Omental fat pad (tissue), 3 donors: ENCODE measurements at regions not wholly inside any gene's neighbourhood (a gene's known extent, or its start where the extent isn't known, plus 50 kb on each side); places are given as distances from the start of the nearest gene placed in this dataset.

Source experiments
- ATAC-seq: fragments of 150-250 bp; one replicate; pipeline ENCODE4 v1.9.1; 2016; ENCODE audit warnings: mild to moderate bottlenecking, moderate library complexity; ENCODE audit not compliant: low FRiP score
- DNase-seq: peaks from one replicate; pipeline ENCODE4 v3.0.0-alpha.2; 2019; ENCODE audit warnings: low spot score
- CTCF ChIP-seq, 3 donors: fragments of 450-650 bp; IDR thresholded peaks; one replicate each; pipeline ENCODE4 v1.5.1; 2016 to 2017; ENCODE audit warnings: antibody characterized with exemption in 3 of 3, mild to moderate bottlenecking in 3 of 3, moderate library complexity in 2 of 3

DNA sequence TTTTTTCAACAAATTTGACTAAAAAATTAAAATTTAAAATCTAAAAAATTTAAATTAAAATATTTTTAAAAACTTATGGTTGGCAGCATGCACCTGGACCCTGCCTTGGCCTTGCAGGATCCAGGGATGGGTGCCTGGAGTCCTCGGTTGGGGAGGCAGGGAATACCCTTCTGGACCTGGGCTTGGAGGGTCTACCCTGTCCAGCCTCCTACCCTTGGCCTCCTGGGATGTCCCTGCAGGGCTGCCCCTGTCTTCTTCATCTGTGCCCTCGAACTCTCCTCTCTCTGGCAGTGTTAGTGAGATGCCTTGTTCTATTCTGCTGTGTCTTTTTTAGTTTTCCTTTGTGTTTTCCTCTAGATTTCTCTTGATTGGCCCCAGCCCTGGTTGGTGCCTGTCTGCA, 68.9 kb upstream of the HAAO start:
- no peak for TF ChIP-seq CTCF (IDR thresholded peaks at IDR 0.05)
- no peak for DNase-seq
- ATAC-seq, result no peak

DNA sequence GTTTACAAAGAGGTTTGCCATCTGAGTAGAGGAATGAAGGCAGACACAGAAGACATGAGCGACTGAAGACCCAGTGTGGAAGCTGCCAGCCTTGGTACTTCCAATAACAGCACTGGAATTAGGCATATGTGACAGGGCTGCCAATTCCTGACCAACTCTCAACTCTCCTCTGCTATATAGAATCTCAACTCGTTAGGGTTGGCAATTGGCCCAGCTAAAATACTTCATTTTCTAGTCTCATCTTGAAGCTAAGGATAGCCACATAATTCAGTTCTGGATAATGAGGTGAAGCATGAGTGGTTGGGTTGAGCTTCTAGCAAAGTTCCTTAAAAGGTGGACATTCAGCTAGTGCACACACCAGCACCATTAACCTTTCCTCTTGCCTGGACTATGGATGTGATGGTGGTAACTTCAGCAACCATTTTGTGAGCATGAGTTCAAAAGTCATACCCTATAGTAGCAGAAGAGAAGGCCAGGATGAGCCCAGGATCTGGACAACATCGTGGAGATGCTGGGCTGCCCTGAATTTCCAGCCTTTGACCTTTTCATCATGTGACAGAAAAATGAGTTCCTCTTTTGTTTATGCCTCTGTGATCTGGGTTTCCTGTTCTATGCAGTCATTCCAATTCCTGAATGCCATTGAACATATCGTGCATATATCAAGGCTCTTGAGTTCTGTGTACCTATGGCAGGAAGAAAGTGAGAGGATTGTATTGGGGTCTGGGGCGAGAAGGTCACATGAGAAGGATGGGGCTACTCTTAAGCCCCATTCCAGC, 68.1 kb upstream of the HAAO start:
- ATAC-seq, result no peak
- DNase-seq, result no peak
- no peak for TF ChIP-seq CTCF (IDR thresholded peaks at IDR 0.05)

- TF ChIP-seq CTCF (IDR thresholded peaks at IDR 0.05), result no peak
- no peak for DNase-seq
- ATAC-seq, result no peak
These were observed 67.4 kb upstream of the HAAO start for GRCh38 chr2:42859791-42860190.

GRCh38 chr2:42859006-42859552, 66.7 kb upstream of the HAAO start:
- peak in 2 of 3 donors; percentile 45 to 70 for TF ChIP-seq CTCF (IDR thresholded peaks at IDR 0.05)
- DNase-seq (peak; percentile 84), ATAC-seq (no peak)

GRCh38 chr2:42858140-42859005, 66.0 kb upstream of the HAAO start:
- TF ChIP-seq CTCF (IDR thresholded peaks at IDR 0.05), result no peak
- ATAC-seq (no peak), DNase-seq (no peak)

DNA sequence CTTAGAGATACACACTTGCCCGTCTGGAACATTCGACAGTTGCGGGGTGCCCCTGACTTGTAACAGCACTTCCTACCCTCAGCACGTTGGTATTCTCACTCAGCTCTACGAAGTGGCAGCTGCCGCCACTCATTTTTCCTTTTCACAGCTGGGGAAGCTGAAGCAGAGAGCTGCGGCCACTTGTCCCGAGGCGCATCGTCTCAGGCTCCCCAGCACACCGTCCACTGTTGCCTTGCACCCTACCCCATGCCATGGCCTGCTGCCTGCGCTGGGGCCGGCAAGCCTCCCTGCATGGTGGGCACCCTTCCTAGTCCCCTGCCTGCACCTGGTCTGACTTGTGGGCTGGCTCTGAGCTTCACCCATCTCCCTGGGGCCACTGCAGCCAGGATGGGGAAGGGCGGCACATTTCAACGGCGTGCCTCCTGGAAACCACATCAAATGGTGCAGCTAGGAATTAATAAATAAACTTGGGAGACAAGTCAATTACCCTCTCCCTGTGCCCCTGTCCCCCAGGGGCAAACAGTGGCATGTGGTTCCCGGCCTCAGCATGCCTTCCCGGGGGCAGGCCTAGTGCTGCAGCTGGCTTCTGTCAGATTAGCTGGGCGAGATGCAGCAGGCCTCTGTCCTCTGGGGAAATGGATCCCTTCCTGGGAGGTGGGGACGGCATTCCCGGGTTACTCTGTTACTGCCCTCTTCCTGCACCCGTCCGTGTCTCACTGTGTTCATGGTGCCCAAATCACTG, 64.7 kb upstream of the HAAO start:
- TF ChIP-seq CTCF (IDR thresholded peaks at IDR 0.05), result no peak
- DNase-seq (no peak), ATAC-seq (no peak)
